ENCODE measurements at regions not wholly inside any gene's neighbourhood (a gene's known extent, or its start where the extent isn't known, plus 50 kb on each side); places are given as distances from the start of the nearest gene placed in this dataset.

DNA sequence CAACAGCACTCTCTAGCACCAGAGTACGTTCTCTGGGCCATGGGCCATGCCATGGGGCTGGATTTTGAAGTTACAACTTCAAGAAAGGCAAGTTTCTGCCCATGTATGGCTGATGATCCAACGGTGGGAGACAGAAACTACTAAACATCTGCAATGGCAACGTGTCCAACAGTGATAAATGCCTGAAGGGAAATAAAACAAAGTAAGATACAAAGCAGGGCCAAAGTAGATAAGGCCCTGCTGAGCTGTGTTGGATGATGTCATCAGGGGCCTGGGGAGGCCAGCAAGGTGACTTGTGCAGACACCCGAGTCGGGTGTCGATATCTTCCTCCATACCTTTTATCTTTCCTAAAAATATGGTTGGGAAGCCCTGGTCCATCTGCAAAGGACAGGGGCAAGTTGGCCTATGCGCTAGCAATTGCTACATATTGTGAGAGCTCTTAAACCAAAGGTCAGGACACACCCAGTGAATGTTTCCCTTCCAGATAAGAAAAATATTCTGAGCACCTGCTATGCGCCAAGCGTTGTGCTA lies 487.2 kb downstream of the MN1 start:
- H3K27ac ChIP-seq, result no peak overlapping the region
- peaks cover 10 to 11% of the 10 kb centered on the region in 2 donors for H3K4me1 ChIP-seq
- no peak for ATAC-seq
- H3K4me3 ChIP-seq, result no peak overlapping the region
- TF ChIP-seq, protein P1, sequence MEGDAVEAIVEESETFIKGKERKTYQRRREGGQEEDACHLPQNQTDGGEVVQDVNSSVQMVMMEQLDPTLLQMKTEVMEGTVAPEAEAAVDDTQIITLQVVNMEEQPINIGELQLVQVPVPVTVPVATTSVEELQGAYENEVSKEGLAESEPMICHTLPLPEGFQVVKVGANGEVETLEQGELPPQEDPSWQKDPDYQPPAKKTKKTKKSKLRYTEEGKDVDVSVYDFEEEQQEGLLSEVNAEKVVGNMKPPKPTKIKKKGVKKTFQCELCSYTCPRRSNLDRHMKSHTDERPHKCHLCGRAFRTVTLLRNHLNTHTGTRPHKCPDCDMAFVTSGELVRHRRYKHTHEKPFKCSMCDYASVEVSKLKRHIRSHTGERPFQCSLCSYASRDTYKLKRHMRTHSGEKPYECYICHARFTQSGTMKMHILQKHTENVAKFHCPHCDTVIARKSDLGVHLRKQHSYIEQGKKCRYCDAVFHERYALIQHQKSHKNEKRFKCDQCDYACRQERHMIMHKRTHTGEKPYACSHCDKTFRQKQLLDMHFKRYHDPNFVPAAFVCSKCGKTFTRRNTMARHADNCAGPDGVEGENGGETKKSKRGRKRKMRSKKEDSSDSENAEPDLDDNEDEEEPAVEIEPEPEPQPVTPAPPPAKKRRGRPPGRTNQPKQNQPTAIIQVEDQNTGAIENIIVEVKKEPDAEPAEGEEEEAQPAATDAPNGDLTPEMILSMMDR (IDR thresholded peaks at IDR 0.05 in 4 of 5, conservative IDR thresholded peaks at IDR 0.05 in 1 of 5), result no peak
- TF ChIP-seq POLR2A (IDR thresholded peaks at IDR 0.05), result no peak
- H3K9me3 ChIP-seq, result no peaks in the 10 kb centered on the region
- intact Hi-C loops (cut with DNase I; ENCODE audit: low total_unique reads) (no loop called here), in situ Hi-C loops (cut with MboI; ENCODE audit: low sequenced_read_pairs in 4 of 4) (no loop called here)
- peaks cover 0 to 4% (median 0%) of the 10 kb centered on the region in 3 donors for H3K27me3 ChIP-seq
- DNase-seq, result no peak
- H3K36me3 ChIP-seq, result no peaks in the 10 kb centered on the region

DNA sequence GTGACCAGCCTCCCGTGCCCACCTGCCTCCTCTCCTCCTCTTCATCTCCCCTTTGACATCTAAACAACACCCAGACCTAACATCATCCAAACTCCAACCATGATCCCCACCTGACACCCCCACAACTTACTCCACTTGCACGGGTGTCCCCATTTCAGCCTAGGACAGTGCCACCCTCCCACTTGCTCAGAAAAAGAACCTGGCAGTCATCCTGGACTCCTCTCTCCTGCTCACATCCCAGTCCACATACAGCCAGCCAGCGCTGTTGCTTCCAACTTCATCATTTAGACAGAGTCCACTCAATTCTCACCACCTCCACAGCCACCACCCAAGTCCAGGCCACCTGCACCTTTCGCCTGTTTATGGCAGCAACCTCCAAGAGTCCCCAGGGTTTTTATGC lies 485.7 kb downstream of the MN1 start:
- ATAC-seq, result no peak
- intact Hi-C loops (cut with DNase I; ENCODE audit: low total_unique reads) (no loop called here), in situ Hi-C loops (cut with MboI; ENCODE audit: low sequenced_read_pairs in 4 of 4) (no loop called here)
- no peaks in the 10 kb centered on the region for H3K9me3 ChIP-seq
- H3K27me3 ChIP-seq, result peaks cover 0 to 10% (median 7%) of the 10 kb centered on the region in 3 donors
- no peak overlapping the region for H3K27ac ChIP-seq
- H3K4me1 ChIP-seq, result peaks cover 10 to 11% of the 10 kb centered on the region in 2 donors
- H3K36me3 ChIP-seq, result no peaks in the 10 kb centered on the region
- no peak for TF ChIP-seq POLR2A (IDR thresholded peaks at IDR 0.05)
- TF ChIP-seq, protein P1 (IDR thresholded peaks at IDR 0.05 in 4 of 5, conservative IDR thresholded peaks at IDR 0.05 in 1 of 5), result no peak
- DNase-seq, result no peak
- H3K4me3 ChIP-seq, result no peak overlapping the region

DNA sequence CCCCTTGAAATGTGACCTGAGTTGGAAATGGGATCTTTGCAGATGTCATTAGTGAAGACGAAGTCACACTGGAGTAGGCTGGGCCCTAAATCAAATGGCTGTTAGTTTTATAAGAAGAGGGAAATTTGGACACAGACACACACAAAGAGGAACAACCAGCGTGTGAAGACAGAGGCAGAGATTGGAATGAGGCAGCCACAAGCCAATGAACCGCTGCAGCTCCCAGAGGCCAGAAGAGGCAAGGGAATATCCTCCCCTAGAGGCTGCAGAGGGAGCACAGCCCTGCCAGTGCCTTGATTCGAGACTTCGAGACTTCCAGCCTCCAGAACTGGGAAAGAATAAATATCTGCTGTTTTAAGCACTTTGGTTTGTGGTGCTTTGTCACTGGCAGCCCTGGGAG lies 484.5 kb downstream of the MN1 start:
- DNase-seq (no peak), ATAC-seq (no peak)
- intact Hi-C loops (cut with DNase I; ENCODE audit: low total_unique reads), result no loop called here
- H3K4me1 ChIP-seq, result peaks cover 10 to 11% of the 10 kb centered on the region in 2 donors
- no peak overlapping the region for H3K4me3 ChIP-seq
- H3K36me3 ChIP-seq, result no peaks in the 10 kb centered on the region
- no peak overlapping the region for H3K27ac ChIP-seq
- TF ChIP-seq, protein P1 (IDR thresholded peaks at IDR 0.05 in 4 of 5, conservative IDR thresholded peaks at IDR 0.05 in 1 of 5), result no peak
- no peak for TF ChIP-seq POLR2A (IDR thresholded peaks at IDR 0.05)
- in situ Hi-C loops (cut with MboI; ENCODE audit: low sequenced_read_pairs in 4 of 4), result no loop called here
- peaks cover 6 to 12% (median 9%) of the 10 kb centered on the region in 3 donors for H3K27me3 ChIP-seq
- no peaks in the 10 kb centered on the region for H3K9me3 ChIP-seq

DNA sequence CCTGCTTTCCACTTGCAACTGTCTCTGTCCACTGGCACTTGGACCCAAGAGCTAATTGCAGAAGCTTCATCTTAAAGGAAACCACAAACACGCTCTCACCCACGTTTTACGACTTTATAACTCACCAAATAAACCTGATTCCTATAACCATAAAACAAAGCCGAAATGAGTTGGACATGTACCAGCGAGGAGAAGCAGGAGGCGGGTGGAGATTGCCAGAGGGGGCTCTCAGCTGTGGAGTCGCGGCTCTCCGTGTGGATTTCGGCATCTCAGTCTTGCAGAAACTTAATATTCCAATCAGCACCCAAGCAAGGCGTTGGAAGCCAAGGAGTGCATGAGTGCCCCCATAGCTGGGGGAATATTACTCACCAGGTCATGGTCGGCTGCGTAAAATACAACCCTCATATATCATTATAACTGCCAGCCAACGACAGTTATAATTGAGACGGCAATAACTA lies 483.6 kb downstream of the MN1 start:
- TF ChIP-seq, protein P1 (IDR thresholded peaks at IDR 0.05 in 4 of 5, conservative IDR thresholded peaks at IDR 0.05 in 1 of 5), result no peak
- no peak for TF ChIP-seq POLR2A (IDR thresholded peaks at IDR 0.05)
- no peak for DNase-seq
- no peak overlapping the region for H3K4me3 ChIP-seq
- H3K9me3 ChIP-seq, result no peaks in the 10 kb centered on the region
- intact Hi-C loops (cut with DNase I; ENCODE audit: low total_unique reads), result no loop called here
- no peak for ATAC-seq
- no peaks in the 10 kb centered on the region for H3K36me3 ChIP-seq
- peaks cover 6 to 15% (median 13%) of the 10 kb centered on the region in 3 donors for H3K27me3 ChIP-seq
- in situ Hi-C loops (cut with MboI; ENCODE audit: low sequenced_read_pairs in 4 of 4), result no loop called here
- no peak overlapping the region for H3K27ac ChIP-seq
- H3K4me1 ChIP-seq, result peaks cover 10 to 11% of the 10 kb centered on the region in 2 donors

DNA sequence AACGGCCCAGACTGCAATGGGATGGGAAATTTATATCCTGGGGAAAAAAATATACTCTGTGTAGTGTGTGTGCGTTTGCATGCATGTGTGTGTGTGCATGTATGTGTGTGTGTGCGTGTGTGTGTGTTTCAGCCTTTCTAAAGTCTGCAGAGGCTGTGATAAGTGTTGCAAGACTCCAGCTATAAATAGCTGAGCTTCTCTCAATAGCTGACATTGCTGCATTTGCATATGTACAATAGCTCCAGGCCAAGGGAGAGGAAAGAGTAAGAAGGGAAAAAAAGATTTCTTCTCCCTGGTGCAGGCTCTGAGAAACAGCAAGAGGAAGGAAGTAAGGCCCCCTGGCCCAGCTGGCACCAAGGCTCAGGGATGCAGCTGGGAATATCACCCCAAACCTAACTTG lies 483.0 kb downstream of the MN1 start:
- intact Hi-C loops (cut with DNase I; ENCODE audit: low total_unique reads) (no loop called here), in situ Hi-C loops (cut with MboI; ENCODE audit: low sequenced_read_pairs in 4 of 4) (no loop called here)
- no peak for DNase-seq
- Histone ChIP-seq H3K4me3 (no peak overlapping the region), H3K27ac (no peak overlapping the region), H3K9me3 (no peaks in the 10 kb centered on the region), H3K4me1 (peaks cover 10 to 11% of the 10 kb centered on the region in 2 donors), H3K36me3 (no peaks in the 10 kb centered on the region), H3K27me3 (peaks cover 8 to 20% (median 17%) of the 10 kb centered on the region in 3 donors)
- ATAC-seq, result no peak
- TF ChIP-seq POLR2A (IDR thresholded peaks at IDR 0.05), result no peak
- TF ChIP-seq, protein P1 (IDR thresholded peaks at IDR 0.05 in 4 of 5, conservative IDR thresholded peaks at IDR 0.05 in 1 of 5), result no peak

Data from gastrocnemius medialis (tissue), 4 donors.